ENCODE measurements at regions not wholly inside any gene's neighbourhood (a gene's known extent, or its start where the extent isn't known, plus 50 kb on each side); places are given as distances from the start of the nearest gene placed in this dataset.
"Not testable (repeated sequence)": the region's sequence is repeated elsewhere in the genome, so short reads cannot be mapped to it uniquely, and the experiment has no call there.

DNA sequence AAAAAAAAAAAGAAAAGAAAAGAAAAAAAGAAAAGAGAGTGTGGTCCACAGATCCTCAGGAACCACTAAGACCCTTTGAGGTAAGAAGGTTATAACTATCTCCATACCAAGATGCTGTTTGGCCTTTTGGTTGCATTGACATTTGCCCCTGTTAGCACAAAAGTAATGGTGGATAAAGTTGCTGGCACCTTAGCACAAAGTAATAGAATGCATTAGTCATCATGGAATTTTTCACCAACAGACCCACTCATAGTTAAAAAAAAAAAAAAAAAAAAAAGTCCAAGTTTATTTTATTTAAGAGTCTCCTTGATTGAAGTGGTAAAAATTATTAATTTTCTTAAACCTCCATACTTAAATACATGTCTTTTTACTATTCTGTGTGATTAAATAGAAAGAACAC lies 78.4 kb upstream of the RBPJ start:
- in situ Hi-C loops (cut with HindIII; ENCODE audit: low sequenced_read_pairs): no loop called here

DNA sequence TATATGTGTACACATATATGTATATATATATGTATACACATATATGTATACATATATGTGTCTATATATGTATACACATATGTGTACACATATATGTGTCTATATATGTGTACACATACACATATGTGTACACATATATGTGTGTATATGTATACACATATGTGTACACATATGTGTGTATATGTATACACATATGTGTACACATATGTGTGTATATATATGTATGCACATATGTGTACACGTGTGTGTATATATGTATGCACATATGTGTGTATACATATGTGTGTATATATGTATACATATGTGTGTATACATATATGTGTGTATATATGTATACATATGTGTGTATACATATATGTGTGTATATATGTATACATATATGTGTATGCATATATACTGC lies 76.7 kb upstream of the RBPJ start:
- DNase-seq (ENCODE audit: low read depth); H3K4me3 ChIP-seq (ENCODE audit: low read depth, low read length); in situ Hi-C loops (cut with HindIII; ENCODE audit: low sequenced_read_pairs): not testable (repeated sequence)

More for the DNA sequence above, 78.4 kb upstream of the RBPJ start:
- no peak for DNase-seq (ENCODE audit: low read depth)
- no peak overlapping the region for H3K4me3 ChIP-seq (ENCODE audit: low read depth, low read length)
- TF ChIP-seq, protein P1, sequence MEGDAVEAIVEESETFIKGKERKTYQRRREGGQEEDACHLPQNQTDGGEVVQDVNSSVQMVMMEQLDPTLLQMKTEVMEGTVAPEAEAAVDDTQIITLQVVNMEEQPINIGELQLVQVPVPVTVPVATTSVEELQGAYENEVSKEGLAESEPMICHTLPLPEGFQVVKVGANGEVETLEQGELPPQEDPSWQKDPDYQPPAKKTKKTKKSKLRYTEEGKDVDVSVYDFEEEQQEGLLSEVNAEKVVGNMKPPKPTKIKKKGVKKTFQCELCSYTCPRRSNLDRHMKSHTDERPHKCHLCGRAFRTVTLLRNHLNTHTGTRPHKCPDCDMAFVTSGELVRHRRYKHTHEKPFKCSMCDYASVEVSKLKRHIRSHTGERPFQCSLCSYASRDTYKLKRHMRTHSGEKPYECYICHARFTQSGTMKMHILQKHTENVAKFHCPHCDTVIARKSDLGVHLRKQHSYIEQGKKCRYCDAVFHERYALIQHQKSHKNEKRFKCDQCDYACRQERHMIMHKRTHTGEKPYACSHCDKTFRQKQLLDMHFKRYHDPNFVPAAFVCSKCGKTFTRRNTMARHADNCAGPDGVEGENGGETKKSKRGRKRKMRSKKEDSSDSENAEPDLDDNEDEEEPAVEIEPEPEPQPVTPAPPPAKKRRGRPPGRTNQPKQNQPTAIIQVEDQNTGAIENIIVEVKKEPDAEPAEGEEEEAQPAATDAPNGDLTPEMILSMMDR (IDR thresholded peaks at IDR 0.05; ENCODE audit: low read depth, low read length, missing control alignments): no peak

DNA sequence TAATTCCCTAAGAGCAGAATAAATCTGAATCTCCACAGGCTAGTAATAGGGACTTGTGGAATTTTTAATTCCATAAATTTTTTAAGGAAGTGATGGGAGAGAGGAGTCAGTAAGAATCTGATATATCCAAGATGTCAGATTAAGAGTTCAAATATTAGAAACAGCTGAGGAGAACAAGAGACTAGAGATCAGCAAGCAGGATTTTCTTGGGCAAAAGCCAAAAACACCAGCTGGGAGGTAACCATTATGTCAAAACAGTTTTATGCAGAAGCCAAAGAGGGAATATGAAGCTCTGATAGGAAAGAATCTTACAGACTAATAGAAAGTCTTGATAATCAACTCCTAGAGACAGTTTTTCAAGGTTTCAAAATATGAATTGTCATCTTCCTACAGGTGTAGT lies 72.2 kb upstream of the RBPJ start:
- no peak overlapping the region for H3K4me3 ChIP-seq (ENCODE audit: low read depth, low read length)
- peak; percentile 71 for DNase-seq (ENCODE audit: low read depth)
- in situ Hi-C loops (cut with HindIII; ENCODE audit: low sequenced_read_pairs): no loop called here
- TF ChIP-seq, protein P1 (IDR thresholded peaks at IDR 0.05; ENCODE audit: low read depth, low read length, missing control alignments): no peak

DNA sequence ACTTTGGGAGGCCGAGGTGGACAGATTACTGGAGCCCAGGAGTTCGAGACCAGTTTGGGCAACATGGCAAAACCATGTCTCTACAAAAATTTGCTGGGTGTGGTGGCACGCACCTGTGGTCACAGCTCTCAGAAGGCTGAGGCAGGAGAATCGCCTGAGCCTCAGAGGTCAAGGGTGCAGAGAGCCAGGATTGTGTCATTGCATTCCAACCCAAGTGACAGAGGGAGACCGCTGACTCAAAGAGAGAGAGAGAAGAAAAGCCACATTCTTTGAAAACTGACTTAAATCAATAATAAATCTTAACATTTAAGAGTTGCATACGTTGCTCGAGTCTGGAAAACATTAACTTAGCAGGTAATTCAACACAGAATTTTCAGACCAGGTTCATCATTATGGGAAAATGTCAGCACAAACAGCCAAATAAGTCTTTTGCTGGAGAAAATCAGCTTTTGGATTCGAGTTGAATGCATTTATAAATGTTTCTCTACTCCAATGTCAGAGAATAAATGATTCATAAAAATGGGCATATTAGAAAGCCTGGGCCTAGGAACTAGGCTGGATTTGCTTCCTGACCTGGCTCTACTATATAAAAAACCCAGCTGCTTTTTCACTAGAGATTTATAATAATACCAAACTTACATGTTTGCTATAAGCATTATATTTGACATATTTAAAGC lies 68.3 kb upstream of the RBPJ start:
- in situ Hi-C loops (cut with HindIII; ENCODE audit: low sequenced_read_pairs): no loop called here
- no peak for DNase-seq (ENCODE audit: low read depth)
- H3K4me3 ChIP-seq (ENCODE audit: low read depth, low read length): no peak overlapping the region
- TF ChIP-seq, protein P1 (IDR thresholded peaks at IDR 0.05; ENCODE audit: low read depth, low read length, missing control alignments): no peak

DNA sequence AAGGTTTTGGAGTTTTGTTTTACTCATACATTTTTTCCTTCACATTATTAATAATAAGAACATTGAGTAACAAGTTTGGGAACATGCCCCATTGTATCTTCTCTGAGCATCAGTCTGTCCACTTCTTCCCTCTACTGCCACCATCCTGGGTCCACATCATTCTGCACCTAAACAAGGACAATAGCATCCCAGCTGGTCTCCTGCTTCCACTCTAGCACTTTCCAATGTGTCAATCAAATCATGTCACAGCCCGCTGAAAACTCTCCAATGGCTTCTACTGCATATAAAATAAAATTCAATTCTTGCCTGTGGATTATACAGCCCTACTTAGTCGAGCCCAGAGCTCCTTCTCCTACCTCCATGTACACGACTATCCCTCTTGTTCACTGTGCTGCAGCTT lies 66.8 kb upstream of the RBPJ start:
- DNase-seq (ENCODE audit: low read depth): no peak
- no peak overlapping the region for H3K4me3 ChIP-seq (ENCODE audit: low read depth, low read length)
- in situ Hi-C loops (cut with HindIII; ENCODE audit: low sequenced_read_pairs): no loop called here
- TF ChIP-seq, protein P1 (IDR thresholded peaks at IDR 0.05; ENCODE audit: low read depth, low read length, missing control alignments): no peak

DNA sequence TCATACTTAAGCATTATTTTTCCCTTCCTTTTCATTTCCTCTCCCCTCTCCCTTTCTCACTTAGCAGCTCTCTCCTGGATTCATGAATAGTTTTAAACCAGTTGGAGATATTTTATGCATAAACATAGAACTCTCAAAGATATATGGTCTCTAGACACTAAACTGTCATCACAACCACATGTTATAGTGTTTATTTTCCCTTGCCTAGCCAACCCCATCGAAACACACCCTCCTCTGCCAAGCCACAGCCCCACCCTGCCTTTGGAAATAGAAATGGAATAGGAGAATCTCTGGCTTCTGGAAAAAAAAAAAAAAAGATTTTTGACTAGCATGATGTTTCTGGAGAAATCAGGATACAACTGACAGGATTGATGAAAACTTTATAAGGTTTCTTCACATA lies 64.8 kb upstream of the RBPJ start:
- TF ChIP-seq, protein P1 (IDR thresholded peaks at IDR 0.05; ENCODE audit: low read depth, low read length, missing control alignments): no peak
- no peak overlapping the region for H3K4me3 ChIP-seq (ENCODE audit: low read depth, low read length)
- in situ Hi-C loops (cut with HindIII; ENCODE audit: low sequenced_read_pairs): no loop called here
- no peak for DNase-seq (ENCODE audit: low read depth)

DNA sequence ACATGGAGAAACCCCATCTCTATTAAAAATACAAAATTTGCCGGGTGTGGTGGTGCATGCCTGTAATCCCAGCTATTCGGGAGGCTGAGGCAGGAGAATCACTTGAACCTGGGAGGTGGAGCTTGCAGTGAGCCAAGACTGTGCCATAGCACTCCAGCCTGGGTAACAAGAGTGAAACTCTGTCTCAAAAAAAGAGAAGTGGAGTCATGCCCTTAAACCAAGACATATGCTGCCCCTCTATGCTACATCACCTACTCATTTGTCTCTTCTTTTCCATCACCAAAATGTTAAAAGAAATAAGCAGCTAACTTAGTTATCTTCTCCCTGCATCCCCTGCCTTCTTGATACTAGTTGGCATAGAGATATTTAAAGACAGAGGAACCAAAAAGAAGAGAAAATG lies 63.4 kb upstream of the RBPJ start:
- DNase-seq (ENCODE audit: low read depth); in situ Hi-C loops (cut with HindIII; ENCODE audit: low sequenced_read_pairs); H3K4me3 ChIP-seq (ENCODE audit: low read depth, low read length): not testable (repeated sequence)

DNA sequence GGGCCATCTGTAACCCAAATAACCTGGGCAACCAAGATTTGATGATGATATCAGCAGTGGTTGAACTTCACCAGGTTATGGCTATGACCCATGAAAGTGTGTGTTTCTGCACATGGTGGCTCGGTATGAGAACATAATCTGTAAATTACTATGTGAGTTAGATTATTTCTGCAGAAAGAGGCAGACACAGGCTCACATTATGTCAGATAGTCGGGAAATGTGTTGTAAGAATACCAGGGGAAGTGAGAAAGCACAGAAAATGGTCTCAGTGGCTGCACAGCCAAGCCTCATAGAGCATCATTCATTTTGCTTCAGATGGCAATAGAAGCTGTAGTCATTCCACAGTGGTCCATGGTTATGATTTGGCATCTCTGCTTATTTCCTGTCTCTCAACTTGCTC lies 63.0 kb upstream of the RBPJ start:
- in situ Hi-C loops (cut with HindIII; ENCODE audit: low sequenced_read_pairs): no loop called here
- TF ChIP-seq, protein P1 (IDR thresholded peaks at IDR 0.05; ENCODE audit: low read depth, low read length, missing control alignments): no peak
- no peak for DNase-seq (ENCODE audit: low read depth)
- no peak overlapping the region for H3K4me3 ChIP-seq (ENCODE audit: low read depth, low read length)
